ENCODE measurements at regions not wholly inside any gene's neighbourhood (a gene's known extent, or its start where the extent isn't known, plus 50 kb on each side); places are given as distances from the start of the nearest gene placed in this dataset.
"Not testable (repeated sequence)": the region's sequence is repeated elsewhere in the genome, so short reads cannot be mapped to it uniquely, and the experiment has no call there.

GRCh38 chr15:92763459-92763858 lies 107.9 kb upstream of the FAM174B start:
- DNase-seq (ENCODE audit: low spot score) = no peak

GRCh38 chr15:92768131-92768530 lies 112.6 kb upstream of the FAM174B start:
- not testable (repeated sequence) for DNase-seq (ENCODE audit: low spot score)

GRCh38 chr15:92770641-92771040 lies 115.1 kb upstream of the FAM174B start:
- DNase-seq (ENCODE audit: low spot score) = no peak

GRCh38 chr15:92772061-92772460 lies 116.5 kb upstream of the FAM174B start:
- DNase-seq (ENCODE audit: low spot score) = no peak

GRCh38 chr15:92772626-92773244 lies 117.2 kb upstream of the FAM174B start:
- no peak for DNase-seq (ENCODE audit: low spot score)

GRCh38 chr15:92773340-92773739 lies 117.8 kb upstream of the FAM174B start:
- no peak for DNase-seq (ENCODE audit: low spot score)

GRCh38 chr15:92779874-92780273 lies 120.2 kb upstream of the CHD2 start:
- DNase-seq (ENCODE audit: low spot score) = no peak

GRCh38 chr15:92780843-92781242 lies 119.3 kb upstream of the CHD2 start:
- no peak for DNase-seq (ENCODE audit: low spot score)

GRCh38 chr15:92781925-92782453 lies 118.1 kb upstream of the CHD2 start:
- DNase-seq (ENCODE audit: low spot score) = no peak

- no peak for DNase-seq (ENCODE audit: low spot score)
Observed at GRCh38 chr15:92787116-92787515, 113.0 kb upstream of the CHD2 start.

- no peak for DNase-seq (ENCODE audit: low spot score)
Observed at GRCh38 chr15:92788196-92788595, 111.9 kb upstream of the CHD2 start.

- DNase-seq (ENCODE audit: low spot score) = not testable (repeated sequence)
Observed at GRCh38 chr15:92788793-92789192, 111.3 kb upstream of the CHD2 start.

GRCh38 chr15:92796161-92796611 lies 103.9 kb upstream of the CHD2 start:
- no peak for DNase-seq (ENCODE audit: low spot score)

GRCh38 chr15:92797168-92798052 lies 102.7 kb upstream of the CHD2 start:
- peak; percentile 85 for DNase-seq (ENCODE audit: low spot score)

GRCh38 chr15:92800013-92800412 lies 100.1 kb upstream of the CHD2 start:
- DNase-seq (ENCODE audit: low spot score) = no peak

- DNase-seq (ENCODE audit: low spot score) = not testable (repeated sequence)
Observed at GRCh38 chr15:92800416-92801055, 99.6 kb upstream of the CHD2 start.

- DNase-seq (ENCODE audit: low spot score) = not testable (repeated sequence)
Observed at GRCh38 chr15:92801056-92801773, 98.9 kb upstream of the CHD2 start.

GRCh38 chr15:92801774-92802464 lies 98.2 kb upstream of the CHD2 start:
- DNase-seq (ENCODE audit: low spot score) = no peak

GRCh38 chr15:92803536-92803851 lies 96.6 kb upstream of the CHD2 start:
- no peak for DNase-seq (ENCODE audit: low spot score)

- DNase-seq (ENCODE audit: low spot score) = peak; percentile 56
Observed at GRCh38 chr15:92803852-92804609, 96.1 kb upstream of the CHD2 start.

- DNase-seq (ENCODE audit: low spot score) = not testable (repeated sequence)
Observed at GRCh38 chr15:92804610-92804936, 95.6 kb upstream of the CHD2 start.

All from CD4-positive, alpha-beta T cell treated with Interleukin-15 for 4 hours (primary cell).